K562 (cell line): ENCODE measurements at regions not wholly inside any gene's neighbourhood (a gene's known extent, or its start where the extent isn't known, plus 50 kb on each side); places are given as distances from the start of the nearest gene placed in this dataset.

Experiments
- ATAC-seq: fragments of 200-7000 bp; cut with Tn5 transposase; 3 replicates; pipeline ENCODE4 v1.9.1; 2020; ENCODE audit warnings: moderate library complexity
- BruUV-seq: library from RNA; stranded (reverse); fragments of 400-500 nt; replicated peaks from 2 replicates; lab custom pipeline; 2021; lab: Mats Ljungman, UMichigan
- CTCF ChIA-PET: fragments of 300-600 bp; formaldehyde crosslinking; extraction: SDS; loops from one replicate; lab custom pipeline; 2021; ENCODE audit warnings: low intra/inter-chr PET ratio; lab: Yijun Ruan, JAX
- POLR2A ChIA-PET: fragments of 300-600, 350-650 bp; sonication (Branson Sonifier 250); formaldehyde crosslinking; extraction: SDS; loops from one replicate; lab custom pipeline; 2021; ENCODE audit warnings: antibody characterized with exemption, inconsistent platforms; lab: Yijun Ruan, JAX
- DNase-seq, 4 experiments: peaks; one replicate each; pipeline versions ENCODE4 v3.0.0 to v3.0.0-alpha.2; 2011 to 2018; ENCODE audit warnings: low spot score in 3 of 4, mixed read lengths in 3 of 4; ENCODE audit errors: extremely low read depth in 1 of 4
- FAIRE-seq: peaks from 2 replicates; lab custom pipeline; 2011; peaks lifted over from hg19 to GRCh38; lab: Jason Lieb, UNC
- H2AFZ ChIP-seq: 2 replicates; pipeline ENCODE4 v1.6.0; 2011; ENCODE audit warnings: low read depth, low read length, control low read depth, inconsistent platforms
- H3K27ac ChIP-seq: fragments of 200-600 bp; 3 replicates; pipeline ENCODE4 v1.8.0; 2011; ENCODE audit warnings: low read depth, mild to moderate bottlenecking, control low read depth, inconsistent platforms, low read length, moderate library complexity, mixed read lengths; ENCODE audit errors: extremely low read depth
- H3K27me3 ChIP-seq, 2 experiments: fragments of 300-600 bp in 1 of 2; 2 replicates in 1 of 2; 3 replicates in 1 of 2; pipeline versions ENCODE4 v1.6.0 to v1.8.0; 2011; ENCODE audit warnings: inconsistent platforms in 2 of 2, low read length in 2 of 2, mild to moderate bottlenecking in 1 of 2, mixed read lengths in 1 of 2, moderate library complexity in 1 of 2; ENCODE audit not compliant: control insufficient read depth in 2 of 2, insufficient read depth in 2 of 2
- H3K36me3 ChIP-seq: fragments of 300-600 bp; 3 replicates; pipeline ENCODE4 v1.8.0; 2011; ENCODE audit warnings: mild to moderate bottlenecking, low read length, inconsistent platforms; ENCODE audit not compliant: control insufficient read depth, insufficient read depth
- H3K4me1 ChIP-seq, 2 experiments: fragments of 200-600 bp in 1 of 2; replicated peaks in 1 of 2; 2 replicates in 1 of 2; 3 replicates in 1 of 2; pipeline versions ENCODE4 v1.5.1 to v1.8.0; 2011; ENCODE audit warnings: inconsistent platforms in 2 of 2, low read length in 2 of 2, mild to moderate bottlenecking in 1 of 2, mixed read lengths in 1 of 2, moderate library complexity in 1 of 2; ENCODE audit not compliant: control insufficient read depth in 2 of 2, insufficient read depth in 2 of 2
- H3K4me2 ChIP-seq: 2 replicates; pipeline ENCODE4 v1.6.1; 2011; ENCODE audit warnings: low read length, control low read depth, inconsistent platforms, mixed read lengths; ENCODE audit not compliant: insufficient read depth
- H3K4me3 ChIP-seq: fragments of 200-600 bp; sonication (generic), shearing (Covaris generic); 2 replicates; pipeline ENCODE4 v1.5.1; 2016; ENCODE audit warnings: control low read depth, inconsistent platforms
- H3K79me2 ChIP-seq: fragments of 200-600 bp; 3 replicates; pipeline ENCODE4 v1.8.0; 2011; ENCODE audit warnings: low read length, inconsistent platforms; ENCODE audit not compliant: control insufficient read depth, insufficient read depth
- H3K9ac ChIP-seq, 2 experiments: 2 replicates each; pipeline versions ENCODE4 v1.6.0 to v1.6.1; 2011; ENCODE audit warnings: low read depth in 2 of 2, low read length in 2 of 2, control low read depth in 1 of 2, inconsistent platforms in 1 of 2, mild to moderate bottlenecking in 1 of 2, mixed read lengths in 1 of 2; ENCODE audit not compliant: insufficient read depth in 1 of 2
- H3K9me1 ChIP-seq: one replicate; pipeline ENCODE4 v1.6.0; 2011; ENCODE audit warnings: inconsistent platforms, mild to moderate bottlenecking, low read length, moderate library complexity; ENCODE audit not compliant: control insufficient read depth, insufficient read depth
- H3K9me3 ChIP-seq: replicated peaks from 2 replicates; pipeline ENCODE4 v1.5.1; 2011; ENCODE audit warnings: low read depth, low read length, inconsistent platforms; ENCODE audit not compliant: control insufficient read depth, insufficient read depth
- H4K20me1 ChIP-seq: replicated peaks from 2 replicates; pipeline ENCODE4 v1.6.1; 2011; ENCODE audit warnings: low read length, inconsistent platforms, mixed read lengths; ENCODE audit not compliant: control insufficient read depth, insufficient read depth
- BCL6 ChIP-seq: fragments of 250-450 bp; sonication (Bioruptor Pico); IDR thresholded peaks from 2 replicates; pipeline ENCODE4 v1.4.0; 2020
- CXXC5 ChIP-seq: fragments of 250-450 bp; sonication (Bioruptor Pico); IDR thresholded peaks from 2 replicates; pipeline ENCODE4 v1.8.0; 2022; ENCODE audit warnings: inconsistent platforms, mild to moderate bottlenecking, moderate library complexity
- KAT7 ChIP-seq: sonication (generic); formaldehyde crosslinking; IDR thresholded peaks from 2 replicates; pipeline ENCODE4 v1.8.0; 2022; ENCODE audit warnings: missing genetic modification reagents, mild to moderate bottlenecking, borderline replicate concordance
- NFIC ChIP-seq: fragments of 450-650 bp; IDR thresholded peaks from 2 replicates; pipeline ENCODE4 v1.6.1; 2017; ENCODE audit warnings: mild to moderate bottlenecking, inconsistent platforms
- NR2F6 ChIP-seq: fragments of 450-650 bp; formaldehyde crosslinking; IDR thresholded peaks from 2 replicates; pipeline ENCODE4 v1.4.0; 2020; ENCODE audit warnings: mild to moderate bottlenecking
- TFAM ChIP-seq: fragments of 250-450 bp; sonication (Bioruptor Pico); conservative IDR thresholded peaks from 2 replicates; pipeline ENCODE4 v1.5.0; 2021; ENCODE audit warnings: mild to moderate bottlenecking, moderate library complexity
- ZNF184 ChIP-seq: sonication (generic); formaldehyde crosslinking; IDR thresholded peaks from 2 replicates; pipeline ENCODE4 v1.5.0; 2020; ENCODE audit warnings: missing genetic modification reagents
- whole genome bisulfite sequencing: fragments of 100-300 bp; shearing (Covaris generic); methylation state at CpG from one replicate; pipeline ENCODE4 v1.1.6; 2016; ENCODE audit warnings: low coverage, mixed read lengths; ENCODE audit not compliant: insufficient coverage; ENCODE audit errors: missing lambda C conversion rate; 5-methylcytosine and 5-hydroxymethylcytosine counted together
- in situ Hi-C: fragments of 300-500 bp; cut with MboI; formaldehyde crosslinking; loops from 4 replicates; pipeline ENCODE4 v1.15.0; 2018; ENCODE audit warnings: inconsistent platforms, mixed read lengths
- intact Hi-C: fragments of 100-400 bp; cut with micrococcal nuclease; formaldehyde crosslinking; loops from 2 replicates; pipeline ENCODE4 v1.14.2; 2022

GRCh38 chr10:43825984-43826383 lies 177.3 kb upstream of the ZNF32 start (continued):
- no peak for TF ChIP-seq BCL6 (CRISPR knock-in tag)
- TF ChIP-seq ZNF184, result no peak

- no peaks in the 10 kb centered on the region for H3K79me2 ChIP-seq
- H4K20me1 ChIP-seq, result no peaks in the 10 kb centered on the region
- H3K9ac ChIP-seq, result no peak overlapping the region
- ChIA-PET CTCF (no interaction called here), POLR2A (interaction anchor here (0.6 to 1.0 kb wide), 2 partner anchors 19 to 127 kb away, joined by 3 read pairs; no protein-coding TSS in a partner anchor)
- no peak overlapping the region for H3K27ac ChIP-seq
- no peak for FAIRE-seq
- in situ Hi-C loops (no loop called here), intact Hi-C loops (no loop called here)
- no peaks in the 10 kb centered on the region for H3K4me1 ChIP-seq
- no peak overlapping the region for H3K4me3 ChIP-seq
- 0% methylated on average over 20 of the region's 20 CpGs for WGBS
- TF ChIP-seq KAT7 (CRISPR knock-in tag) (no peak), CXXC5 (CRISPR knock-in tag) (no peak), TFAM (CRISPR knock-in tag) (no peak), NR2F6 (CRISPR knock-in tag) (no peak), NFIC (no peak)
- no peak overlapping the region for H2AFZ ChIP-seq
- H3K36me3 ChIP-seq, result no peaks in the 10 kb centered on the region
- BruUV-seq, result no TSS peak
- no peaks in the 10 kb centered on the region for H3K9me1 ChIP-seq
- H3K9me3 ChIP-seq, result no peaks in the 10 kb centered on the region
- H3K27me3 ChIP-seq, result peaks cover 5 to 31% of the 10 kb centered on the region in 2 experiments
- DNase-seq, result no peak
- no peak for ATAC-seq
- H3K4me2 ChIP-seq, result no peak overlapping the region
Measured at GRCh38 chr10:43825421-43825820, 176.7 kb upstream of the ZNF32 start.
